Loucy (cell line): ENCODE measurements at regions not wholly inside any gene's neighbourhood (a gene's known extent, or its start where the extent isn't known, plus 50 kb on each side); places are given as distances from the start of the nearest gene placed in this dataset.
"Not testable (repeated sequence)": the region's sequence is repeated elsewhere in the genome, so short reads cannot be mapped to it uniquely, and the experiment has no call there.

ENCODE experiments used
- H2AFZ ChIP-seq: fragments of 200-600 bp; sonication (generic); 2 replicates; pipeline ENCODE4 v1.6.0; 2016; ENCODE audit warnings: antibody characterized with exemption, mild to moderate bottlenecking, low read length, moderate library complexity
- H3F3A ChIP-seq: fragments of 200-600 bp; 2 replicates; pipeline ENCODE4 v1.6.0; 2016; ENCODE audit warnings: antibody characterized with exemption, low read depth, mild to moderate bottlenecking
- H3K27me3 ChIP-seq: fragments of 200-600 bp; sonication (generic); 2 replicates; pipeline ENCODE4 v1.6.1; 2014; ENCODE audit warnings: low read length, mild to moderate bottlenecking; ENCODE audit not compliant: insufficient read depth, poor library complexity, severe bottlenecking
- H3K36me3 ChIP-seq: fragments of 200-600 bp; sonication (generic); 2 replicates; pipeline ENCODE4 v1.6.1; 2016; ENCODE audit warnings: low read length; ENCODE audit not compliant: insufficient read depth
- H3K4me1 ChIP-seq: fragments of 200-600 bp; sonication (generic); 2 replicates; pipeline ENCODE4 v1.5.1; 2014; ENCODE audit warnings: low read length, mild to moderate bottlenecking; ENCODE audit not compliant: insufficient read depth, poor library complexity, severe bottlenecking
- H3K4me2 ChIP-seq: fragments of 200-600 bp; sonication (generic); 2 replicates; pipeline ENCODE4 v1.6.0; 2014; ENCODE audit warnings: antibody characterized with exemption, low read length, low read depth, mild to moderate bottlenecking; ENCODE audit not compliant: poor library complexity, severe bottlenecking
- H3K4me3 ChIP-seq: fragments of 200-600 bp; sonication (generic); 2 replicates; pipeline ENCODE4 v1.5.1; 2014; ENCODE audit warnings: low read length, mild to moderate bottlenecking, mixed read lengths; ENCODE audit not compliant: poor library complexity, severe bottlenecking
- H3K79me2 ChIP-seq: fragments of 200-600 bp; sonication (generic); 2 replicates; pipeline ENCODE4 v1.6.1; 2014; ENCODE audit warnings: low read length; ENCODE audit not compliant: insufficient read depth
- H3K9ac ChIP-seq: fragments of 200-600 bp; sonication (generic); 2 replicates; pipeline ENCODE4 v1.6.0; 2014; ENCODE audit warnings: mild to moderate bottlenecking, low read depth, low read length, moderate library complexity; ENCODE audit not compliant: poor library complexity, severe bottlenecking
- H3K9me2 ChIP-seq: fragments of 200-600 bp; sonication (generic); replicated peaks from 2 replicates; pipeline ENCODE4 v1.6.1; 2016; ENCODE audit warnings: low read depth, low read length, mixed read lengths
- H3K9me3 ChIP-seq: fragments of 200-600 bp; sonication (generic); 2 replicates; pipeline ENCODE4 v1.6.1; 2014; ENCODE audit warnings: mild to moderate bottlenecking, antibody characterized with exemption, low read length, low read depth; ENCODE audit not compliant: insufficient read depth
- H4K20me1 ChIP-seq: fragments of 200-600 bp; sonication (generic); 2 replicates; pipeline ENCODE4 v1.6.0; 2014; ENCODE audit warnings: antibody characterized with exemption, low read length, mild to moderate bottlenecking; ENCODE audit not compliant: insufficient read depth, poor library complexity, severe bottlenecking
- CTCF ChIP-seq: fragments of 200-600 bp; sonication (generic); conservative IDR thresholded peaks from 2 replicates; pipeline ENCODE4 v1.5.1; 2014; ENCODE audit warnings: mild to moderate bottlenecking, antibody characterized with exemption, low read length
- EZH2phosphoT487 ChIP-seq: fragments of 200-600 bp; IDR thresholded peaks from 2 replicates; pipeline ENCODE4 v1.6.1; 2018; ENCODE audit warnings: antibody characterized with exemption, mild to moderate bottlenecking, moderate library complexity, borderline replicate concordance

GRCh38 chrX:94942603-94943002 is 1268.6 kb downstream of the FAM133A start:
- Histone ChIP-seq H4K20me1 (no peaks in the 10 kb centered on the region), H3K79me2 (no peaks in the 10 kb centered on the region), H3K9me2 (no peaks in the 10 kb centered on the region), H3K4me2 (no peak overlapping the region), H3K4me3 (no peak overlapping the region), H3K4me1 (no peaks in the 10 kb centered on the region), H2AFZ (no peak overlapping the region), H3F3A (no peaks in the 10 kb centered on the region), H3K9ac (no peak overlapping the region), H3K36me3 (no peaks in the 10 kb centered on the region), H3K27me3 (no peaks in the 10 kb centered on the region), H3K9me3 (no peaks in the 10 kb centered on the region)
- no peak for TF ChIP-seq CTCF

- H3K9ac ChIP-seq, H2AFZ ChIP-seq, H4K20me1 ChIP-seq, H3K79me2 ChIP-seq, H3K4me1 ChIP-seq, H3K9me3 ChIP-seq, H3K9me2 ChIP-seq, H3K27me3 ChIP-seq, H3K4me3 ChIP-seq, H3K4me2 ChIP-seq, H3K36me3 ChIP-seq, H3F3A ChIP-seq: not testable (repeated sequence)
Observed at GRCh38 chrX:94946137-94946536, 1272.1 kb downstream of the FAM133A start.

DNA sequence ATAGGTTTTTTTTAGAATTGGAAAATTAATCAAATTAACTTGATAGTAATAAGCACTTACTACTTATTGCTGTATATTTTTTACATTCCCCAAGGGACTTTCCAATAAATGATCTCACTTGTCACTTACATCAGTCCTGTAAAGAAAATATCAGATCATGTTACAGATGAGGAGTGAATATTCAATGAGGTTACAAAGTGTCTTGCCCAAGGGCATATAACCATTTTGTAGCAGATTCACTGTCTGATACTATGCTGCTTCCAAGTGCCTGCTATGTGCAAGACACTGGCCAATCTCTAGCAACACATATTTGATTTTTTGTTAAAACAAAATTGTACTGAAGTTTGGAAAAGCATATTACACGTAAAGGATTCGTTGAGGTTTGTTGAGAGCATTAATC is 1287.7 kb downstream of the FAM133A start:
- H3K4me2 ChIP-seq = no peak overlapping the region

GRCh38 chrX:94977562-94977961 is 1303.6 kb downstream of the FAM133A start:
- Histone ChIP-seq H3K36me3 (no peaks in the 10 kb centered on the region), H3K9me3 (no peaks in the 10 kb centered on the region), H3K79me2 (no peaks in the 10 kb centered on the region), H4K20me1 (no peaks in the 10 kb centered on the region), H3K9ac (no peak overlapping the region), H3F3A (no peaks in the 10 kb centered on the region), H3K9me2 (no peaks in the 10 kb centered on the region), H2AFZ (no peak overlapping the region), H3K4me3 (no peak overlapping the region), H3K4me1 (no peaks in the 10 kb centered on the region), H3K27me3 (no peaks in the 10 kb centered on the region), H3K4me2 (no peak overlapping the region)
- TF ChIP-seq CTCF (no peak), EZH2phosphoT487 (no peak)

More for the DNA sequence above, 1287.7 kb downstream of the FAM133A start:
- no peak overlapping the region for H3K9ac ChIP-seq
- H2AFZ ChIP-seq = no peak overlapping the region
- H3K4me1 ChIP-seq = no peaks in the 10 kb centered on the region
- TF ChIP-seq EZH2phosphoT487 = no peak
- TF ChIP-seq CTCF = no peak
- no peaks in the 10 kb centered on the region for H3F3A ChIP-seq
- H4K20me1 ChIP-seq = no peaks in the 10 kb centered on the region
- no peaks in the 10 kb centered on the region for H3K9me3 ChIP-seq
- no peaks in the 10 kb centered on the region for H3K27me3 ChIP-seq
- no peak overlapping the region for H3K4me3 ChIP-seq
- H3K36me3 ChIP-seq = no peaks in the 10 kb centered on the region
- H3K79me2 ChIP-seq = no peaks in the 10 kb centered on the region
- H3K9me2 ChIP-seq = no peaks in the 10 kb centered on the region
